HCT116 (cell line): ENCODE measurements at regions not wholly inside any gene's neighbourhood (a gene's known extent, or its start where the extent isn't known, plus 50 kb on each side); places are given as distances from the start of the nearest gene placed in this dataset.

Experiments used
- ATAC-seq: fragments of 200-7000 bp; cut with Tn5 transposase; 2 replicates; pipeline ENCODE4 v1.9.1; 2020; ENCODE audit warnings: mild to moderate bottlenecking, moderate library complexity
- BruUV-seq: library from RNA; stranded (reverse); fragments of 400-500 nt; replicated peaks from 2 replicates; lab custom pipeline; 2021; lab: Mats Ljungman, UMichigan
- CTCF ChIA-PET: fragments of 300-600 bp; sonication (Branson Sonifier 250); formaldehyde crosslinking; loops from one replicate; lab custom pipeline; 2021; ENCODE audit warnings: antibody characterized with exemption; lab: Charles Lee
- POLR2A ChIA-PET: fragments of 300-600, 350-600 bp; sonication (Branson Sonifier 250); formaldehyde crosslinking; loops from one replicate; lab custom pipeline; 2021; ENCODE audit warnings: antibody characterized with exemption; lab: Charles Lee
- RAD21 ChIA-PET, 2 experiments: fragments of 300-600 bp; sonication (Branson Sonifier 250); formaldehyde crosslinking; loops; one replicate each; lab custom pipeline; 2023; ENCODE audit warnings: low total read pairs in 2 of 2; ENCODE audit not compliant: uncharacterized antibody in 2 of 2, unreplicated experiment in 2 of 2, low non-redundant PET in 1 of 2; lab: Charles Lee
- DNase-seq: peaks from one replicate; pipeline ENCODE4 v3.0.0-alpha.2; 2010; ENCODE audit warnings: low read depth, low spot score
- H2AFZ ChIP-seq: fragments of 200-600 bp; shearing (Covaris generic), sonication (generic); 2 replicates; pipeline ENCODE4 v1.6.1; 2017; ENCODE audit warnings: low read depth, mixed run types, mixed read lengths, antibody characterized with exemption, low read length; ENCODE audit not compliant: poor library complexity, severe bottlenecking
- H3K27ac ChIP-seq: 2 replicates; pipeline ENCODE4 v1.5.1; 2012; ENCODE audit warnings: low read depth, low read length
- H3K27me3 ChIP-seq: fragments of 200-600 bp; sonication (generic); 2 replicates; pipeline ENCODE4 v1.6.1; 2016; ENCODE audit warnings: mixed run types, low read length, mixed read lengths; ENCODE audit not compliant: insufficient read depth
- H3K36me3 ChIP-seq, 2 experiments: fragments of 200-500 bp in 1 of 2; fragments of 200-600 bp in 1 of 2; sonication (Bioruptor generic) in 1 of 2; sonication (generic) in 1 of 2; 2 replicates each; pipeline versions ENCODE4 v1.5.1 to v1.6.1; 2014 to 2016; ENCODE audit warnings: low read length in 2 of 2, inconsistent platforms in 1 of 2, mixed read lengths in 1 of 2, mixed run types in 1 of 2; ENCODE audit not compliant: insufficient read depth in 2 of 2, control insufficient read depth in 1 of 2
- H3K4me1 ChIP-seq, 2 experiments: fragments of 200-600 bp in 1 of 2; sonication (generic) in 1 of 2; 2 replicates each; pipeline versions ENCODE4 v1.5.1 to v1.6.1; 2012 to 2017; ENCODE audit warnings: low read length in 2 of 2, inconsistent platforms in 1 of 2, mild to moderate bottlenecking in 1 of 2, mixed read lengths in 1 of 2, mixed run types in 1 of 2, moderate library complexity in 1 of 2; ENCODE audit not compliant: insufficient read depth in 2 of 2, control insufficient read depth in 1 of 2
- H3K4me2 ChIP-seq: fragments of 200-600 bp; sonication (generic); 2 replicates; pipeline ENCODE4 v1.6.1; 2017; ENCODE audit warnings: mixed run types, low read length, mixed read lengths
- H3K4me3 ChIP-seq, 2 experiments: fragments of 200-600 bp in 1 of 2; sonication (generic) in 1 of 2; replicated peaks in 1 of 2; 2 replicates each; pipeline ENCODE4 v1.5.1; 2011 to 2016; ENCODE audit warnings: low read length in 2 of 2, control low read depth in 1 of 2, low read depth in 1 of 2, mild to moderate bottlenecking in 1 of 2, mixed read lengths in 1 of 2, mixed run types in 1 of 2
- H3K79me2 ChIP-seq: fragments of 200-600 bp; sonication (generic); 2 replicates; pipeline ENCODE4 v1.6.1; 2017; ENCODE audit warnings: mild to moderate bottlenecking, mixed run types, low read length, moderate library complexity, mixed read lengths; ENCODE audit not compliant: insufficient read depth
- H3K9ac ChIP-seq: fragments of 200-600 bp; sonication (generic); 2 replicates; pipeline ENCODE4 v1.6.1; 2016; ENCODE audit warnings: low read length, mixed read lengths
- H3K9me2 ChIP-seq: fragments of 200-600 bp; sonication (generic), shearing (Covaris generic); 2 replicates; pipeline ENCODE4 v1.6.1; 2017; ENCODE audit warnings: mixed run types, mild to moderate bottlenecking, moderate library complexity; ENCODE audit not compliant: insufficient read depth
- H3K9me3 ChIP-seq, 2 experiments: fragments of 200-500 bp in 1 of 2; fragments of 200-600 bp in 1 of 2; sonication (Bioruptor generic) in 1 of 2; sonication (generic) in 1 of 2; 2 replicates each; pipeline ENCODE4 v1.6.1; 2014 to 2017; ENCODE audit warnings: low read length in 2 of 2, mixed read lengths in 2 of 2, inconsistent platforms in 1 of 2, low read depth in 1 of 2, mild to moderate bottlenecking in 1 of 2, mixed run types in 1 of 2, moderate library complexity in 1 of 2; ENCODE audit not compliant: control insufficient read depth in 1 of 2, insufficient read depth in 1 of 2
- H4K20me1 ChIP-seq: fragments of 200-600 bp; sonication (generic), shearing (Covaris generic); 2 replicates; pipeline ENCODE4 v1.6.1; 2017; ENCODE audit warnings: mixed run types, mild to moderate bottlenecking, moderate library complexity; ENCODE audit not compliant: insufficient read depth
- CBX3 ChIP-seq: IDR thresholded peaks from 2 replicates; pipeline ENCODE4 v1.6.1; 2012; ENCODE audit warnings: low read depth
- CEBPB ChIP-seq: IDR thresholded peaks from 2 replicates; pipeline ENCODE4 v1.6.1; 2012; ENCODE audit warnings: low read depth
- EGR1 ChIP-seq: IDR thresholded peaks from 2 replicates; pipeline ENCODE4 v1.6.1; 2012; ENCODE audit warnings: low read depth
- POLR2A ChIP-seq: IDR thresholded peaks from 2 replicates; pipeline ENCODE4 v1.7.0; 2011; ENCODE audit warnings: borderline replicate concordance; ENCODE audit not compliant: insufficient read depth, insufficient read length; ENCODE audit errors: extremely low read depth
- RAD21 ChIP-seq: IDR thresholded peaks from 2 replicates; pipeline ENCODE4 v1.6.1; 2012; ENCODE audit warnings: low read depth, mild to moderate bottlenecking
- TCF7L2 ChIP-seq: IDR thresholded peaks from 2 replicates; pipeline ENCODE4 v1.7.0; 2011; ENCODE audit warnings: borderline replicate concordance, inconsistent platforms; ENCODE audit not compliant: insufficient read depth, insufficient read length; ENCODE audit errors: extremely low read depth
- YY1 ChIP-seq: IDR thresholded peaks from 2 replicates; pipeline ENCODE4 v1.6.1; 2011; ENCODE audit warnings: low read length, low read depth, moderate library complexity, mild to moderate bottlenecking; ENCODE audit not compliant: insufficient replicate concordance; ENCODE audit errors: extremely low read depth
- ZFX ChIP-seq: fragments of 450-650 bp; IDR thresholded peaks from 2 replicates; pipeline ENCODE4 v1.6.1; 2017
- intact Hi-C: fragments of 100-400 bp; cut with micrococcal nuclease; formaldehyde crosslinking; loops from 2 replicates; pipeline ENCODE4 v1.10.0; 2022
- TF ChIP-seq, protein P1 (sequence below): IDR thresholded peaks from 2 replicates; pipeline ENCODE4 v1.6.1; 2012; ENCODE audit warnings: low read depth
- TF ChIP-seq, protein P2 (sequence below): IDR thresholded peaks from 2 replicates; pipeline ENCODE4 v1.6.1; 2012
- TF ChIP-seq, protein P3 (sequence below): IDR thresholded peaks from 2 replicates; pipeline ENCODE4 v1.6.1; 2012

DNA sequence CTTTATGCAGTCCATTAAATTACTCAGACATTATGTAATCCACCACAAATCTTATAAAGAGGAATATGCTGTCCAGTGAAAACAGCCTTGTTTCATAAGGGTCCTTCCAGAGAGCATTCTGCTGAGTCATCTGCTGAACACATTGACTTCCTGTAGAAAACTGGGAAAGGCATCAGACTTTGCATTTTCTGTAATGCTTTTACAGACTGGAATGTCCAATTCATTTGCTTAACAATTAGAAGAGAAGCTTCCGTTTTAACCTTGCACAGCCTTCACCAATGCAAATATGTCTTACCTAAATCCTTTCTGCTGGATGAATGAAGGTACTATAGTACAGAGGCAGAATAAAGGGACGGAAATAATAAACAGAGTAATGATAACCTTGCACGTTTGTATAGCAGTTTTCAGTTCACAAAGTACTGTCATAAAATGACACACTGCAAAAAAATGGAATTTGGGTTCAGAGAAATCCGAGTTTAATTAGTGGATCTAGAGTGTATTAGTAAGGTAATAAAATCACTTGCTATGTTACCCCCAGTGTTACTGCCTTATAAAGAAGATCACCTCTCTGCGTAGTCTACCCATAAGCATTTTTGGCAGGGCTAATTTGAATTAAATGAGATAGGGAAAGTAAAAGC lies 301.5 kb downstream of the PYDC2 start:
- DNase-seq, result no peak
- ChIA-PET CTCF (no interaction called here), RAD21 (no interaction called here), POLR2A (no interaction called here)
- Histone ChIP-seq H3K27ac (no peak overlapping the region), H3K4me1 (peaks cover 3 to 11% of the 10 kb centered on the region in 2 experiments; a peak in 2 of 4 replicates), H3K27me3 (no peaks in the 10 kb centered on the region), H3K4me2 (peak overlapping the region; percentile 46), H3K4me3 (no peak overlapping the region), H4K20me1 (no peaks in the 10 kb centered on the region), H3K9ac (no peak overlapping the region), H3K9me2 (peaks cover 8% of the 10 kb centered on the region; the same call in 1 of the 2 replicates), H3K79me2 (no peaks in the 10 kb centered on the region), H3K9me3 (no peaks in the 10 kb centered on the region), H2AFZ (peak overlapping the region; percentile 98), H3K36me3 (no peaks in the 10 kb centered on the region)
- TF ChIP-seq, protein P1, sequence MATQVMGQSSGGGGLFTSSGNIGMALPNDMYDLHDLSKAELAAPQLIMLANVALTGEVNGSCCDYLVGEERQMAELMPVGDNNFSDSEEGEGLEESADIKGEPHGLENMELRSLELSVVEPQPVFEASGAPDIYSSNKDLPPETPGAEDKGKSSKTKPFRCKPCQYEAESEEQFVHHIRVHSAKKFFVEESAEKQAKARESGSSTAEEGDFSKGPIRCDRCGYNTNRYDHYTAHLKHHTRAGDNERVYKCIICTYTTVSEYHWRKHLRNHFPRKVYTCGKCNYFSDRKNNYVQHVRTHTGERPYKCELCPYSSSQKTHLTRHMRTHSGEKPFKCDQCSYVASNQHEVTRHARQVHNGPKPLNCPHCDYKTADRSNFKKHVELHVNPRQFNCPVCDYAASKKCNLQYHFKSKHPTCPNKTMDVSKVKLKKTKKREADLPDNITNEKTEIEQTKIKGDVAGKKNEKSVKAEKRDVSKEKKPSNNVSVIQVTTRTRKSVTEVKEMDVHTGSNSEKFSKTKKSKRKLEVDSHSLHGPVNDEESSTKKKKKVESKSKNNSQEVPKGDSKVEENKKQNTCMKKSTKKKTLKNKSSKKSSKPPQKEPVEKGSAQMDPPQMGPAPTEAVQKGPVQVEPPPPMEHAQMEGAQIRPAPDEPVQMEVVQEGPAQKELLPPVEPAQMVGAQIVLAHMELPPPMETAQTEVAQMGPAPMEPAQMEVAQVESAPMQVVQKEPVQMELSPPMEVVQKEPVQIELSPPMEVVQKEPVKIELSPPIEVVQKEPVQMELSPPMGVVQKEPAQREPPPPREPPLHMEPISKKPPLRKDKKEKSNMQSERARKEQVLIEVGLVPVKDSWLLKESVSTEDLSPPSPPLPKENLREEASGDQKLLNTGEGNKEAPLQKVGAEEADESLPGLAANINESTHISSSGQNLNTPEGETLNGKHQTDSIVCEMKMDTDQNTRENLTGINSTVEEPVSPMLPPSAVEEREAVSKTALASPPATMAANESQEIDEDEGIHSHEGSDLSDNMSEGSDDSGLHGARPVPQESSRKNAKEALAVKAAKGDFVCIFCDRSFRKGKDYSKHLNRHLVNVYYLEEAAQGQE, result no peak
- no peak for TF ChIP-seq CEBPB
- no peak for TF ChIP-seq ZFX
- no peak for TF ChIP-seq CBX3
- no peak for TF ChIP-seq EGR1
- TF ChIP-seq, protein P2, sequence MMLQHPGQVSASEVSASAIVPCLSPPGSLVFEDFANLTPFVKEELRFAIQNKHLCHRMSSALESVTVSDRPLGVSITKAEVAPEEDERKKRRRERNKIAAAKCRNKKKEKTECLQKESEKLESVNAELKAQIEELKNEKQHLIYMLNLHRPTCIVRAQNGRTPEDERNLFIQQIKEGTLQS, result no peak
- no peak for TF ChIP-seq POLR2A
- TF ChIP-seq TCF7L2, result no peak
- no peak for TF ChIP-seq RAD21
- no peak for TF ChIP-seq YY1
- TF ChIP-seq, protein P3, sequence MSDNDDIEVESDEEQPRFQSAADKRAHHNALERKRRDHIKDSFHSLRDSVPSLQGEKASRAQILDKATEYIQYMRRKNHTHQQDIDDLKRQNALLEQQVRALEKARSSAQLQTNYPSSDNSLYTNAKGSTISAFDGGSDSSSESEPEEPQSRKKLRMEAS, result no peak
- no peak for ATAC-seq
- intact Hi-C loops, result no loop called here
- BruUV-seq, result no TSS peak
